HG03432 (cell line): ENCODE measurements at regions not wholly inside any gene's neighbourhood (a gene's known extent, or its start where the extent isn't known, plus 50 kb on each side); places are given as distances from the start of the nearest gene placed in this dataset.
"Not testable (repeated sequence)": the region's sequence is repeated elsewhere in the genome, so short reads cannot be mapped to it uniquely, and the experiment has no call there.

ENCODE experiments used
- ATAC-seq: cut with Tn5 transposase; IDR thresholded peaks from one replicate; pipeline ENCODE4 v1.9.1; 2021; ENCODE audit warnings: mild to moderate bottlenecking, moderate library complexity; ENCODE audit not compliant: unreplicated experiment

- ATAC-seq: no peak
Measured at GRCh38 chr2:167844714-167845530, 402.5 kb downstream of the STK39 start.

GRCh38 chr2:167843657-167844056 is 403.7 kb downstream of the STK39 start:
- no peak for ATAC-seq

- ATAC-seq: no peak
Measured at GRCh38 chr2:167843217-167843616, 404.2 kb downstream of the STK39 start.

- no peak for ATAC-seq
Measured at GRCh38 chr2:167842047-167842446, 405.3 kb downstream of the STK39 start.

GRCh38 chr2:167835290-167835689 is 412.1 kb downstream of the STK39 start:
- not testable (repeated sequence) for ATAC-seq

DNA sequence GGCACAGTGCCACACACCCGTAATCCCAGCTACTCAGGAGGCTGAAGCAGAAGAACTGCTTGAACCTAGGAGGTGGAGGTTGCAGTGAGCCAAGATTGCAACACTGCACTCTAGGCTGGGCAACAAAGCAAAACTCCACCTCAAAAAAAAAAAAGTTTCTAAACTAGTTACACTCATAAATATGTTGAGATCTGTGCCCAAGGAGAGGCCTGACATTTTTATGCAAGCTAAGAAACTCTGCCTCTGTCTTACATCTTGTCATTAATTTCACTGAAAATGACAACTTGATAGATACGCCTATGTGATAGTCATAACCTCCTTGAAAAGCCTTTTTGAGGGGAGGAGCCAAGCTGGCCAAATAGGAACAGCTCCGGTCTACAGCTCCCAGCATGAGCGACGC is 412.7 kb downstream of the STK39 start:
- ATAC-seq: no peak

DNA sequence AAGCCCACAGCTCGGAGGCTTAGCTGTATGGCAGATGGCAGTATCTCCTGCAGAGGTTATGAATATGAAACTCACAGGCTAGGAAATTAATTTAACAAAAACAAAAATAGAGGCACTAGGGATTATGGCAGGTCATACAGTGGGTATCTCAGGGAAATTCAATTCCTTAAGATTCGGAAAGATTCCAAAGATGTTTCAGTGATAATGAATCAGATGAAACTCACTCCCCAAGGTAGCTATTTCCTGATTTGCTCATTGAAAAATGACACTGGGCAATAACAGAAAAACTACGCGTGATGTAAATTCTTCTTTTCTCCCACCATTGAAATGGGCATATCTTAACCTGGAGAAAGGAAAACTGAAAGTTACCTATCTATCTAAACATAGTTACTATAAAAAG is 414.1 kb downstream of the STK39 start:
- no peak for ATAC-seq

- no peak for ATAC-seq
Measured at GRCh38 chr2:167832868-167833287, 414.5 kb downstream of the STK39 start.

DNA sequence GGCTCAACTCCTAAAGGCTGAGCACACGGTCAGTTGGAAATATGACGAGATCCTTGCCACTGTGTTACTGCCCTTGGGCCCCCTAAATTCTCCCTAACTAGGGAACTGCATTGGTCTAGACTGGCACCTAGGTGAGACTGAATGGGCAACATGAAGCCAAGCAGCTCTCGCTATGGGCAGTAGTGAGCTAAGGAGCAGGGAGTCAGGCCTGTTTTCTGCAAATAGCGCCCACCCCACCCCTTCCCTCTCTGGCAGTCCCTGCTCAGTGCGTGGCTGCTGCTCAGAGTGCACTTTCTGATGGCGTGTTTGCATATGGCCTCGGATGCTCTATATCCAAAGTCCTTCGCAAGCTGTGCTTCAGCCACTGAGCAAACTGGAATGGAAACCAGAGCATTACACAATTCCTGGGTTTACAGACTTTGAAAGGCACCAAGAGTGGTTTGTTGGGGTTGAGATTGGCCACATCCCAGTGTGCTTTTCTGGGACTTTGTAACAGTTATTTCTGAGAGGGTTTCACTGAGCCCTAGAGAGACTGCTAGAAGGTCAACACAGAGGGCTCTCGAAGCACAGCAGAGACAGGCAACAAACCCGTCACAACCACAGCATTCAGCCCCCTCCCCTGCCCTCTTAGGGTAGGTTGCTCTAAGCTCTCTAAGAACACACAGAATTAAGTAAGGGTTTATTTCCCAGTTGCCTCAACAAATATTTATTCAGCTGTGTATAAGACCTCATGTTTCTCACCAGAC is 419.9 kb downstream of the STK39 start:
- ATAC-seq: no peak

DNA sequence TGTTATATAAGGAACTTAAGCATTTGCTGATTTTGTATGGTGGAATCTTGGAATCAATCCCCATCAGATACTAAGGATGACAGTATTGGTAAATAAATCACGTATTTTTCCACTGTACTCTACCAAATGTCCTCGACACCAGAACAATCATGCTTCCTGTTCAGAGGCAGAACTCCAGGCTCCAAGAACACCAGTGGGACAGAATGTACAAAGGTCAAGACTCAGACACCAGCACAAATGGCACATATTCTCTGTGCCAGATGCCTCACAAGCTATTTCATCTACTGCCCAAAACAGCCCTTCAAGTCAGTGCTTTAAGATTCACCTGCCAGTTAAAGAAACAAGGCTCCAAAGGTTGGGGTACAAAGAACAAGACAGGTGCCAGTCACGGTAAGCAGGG is 420.5 kb downstream of the STK39 start:
- ATAC-seq: no peak

- no peak for ATAC-seq
Measured at GRCh38 chr2:167825664-167826063, 421.7 kb downstream of the STK39 start.

DNA sequence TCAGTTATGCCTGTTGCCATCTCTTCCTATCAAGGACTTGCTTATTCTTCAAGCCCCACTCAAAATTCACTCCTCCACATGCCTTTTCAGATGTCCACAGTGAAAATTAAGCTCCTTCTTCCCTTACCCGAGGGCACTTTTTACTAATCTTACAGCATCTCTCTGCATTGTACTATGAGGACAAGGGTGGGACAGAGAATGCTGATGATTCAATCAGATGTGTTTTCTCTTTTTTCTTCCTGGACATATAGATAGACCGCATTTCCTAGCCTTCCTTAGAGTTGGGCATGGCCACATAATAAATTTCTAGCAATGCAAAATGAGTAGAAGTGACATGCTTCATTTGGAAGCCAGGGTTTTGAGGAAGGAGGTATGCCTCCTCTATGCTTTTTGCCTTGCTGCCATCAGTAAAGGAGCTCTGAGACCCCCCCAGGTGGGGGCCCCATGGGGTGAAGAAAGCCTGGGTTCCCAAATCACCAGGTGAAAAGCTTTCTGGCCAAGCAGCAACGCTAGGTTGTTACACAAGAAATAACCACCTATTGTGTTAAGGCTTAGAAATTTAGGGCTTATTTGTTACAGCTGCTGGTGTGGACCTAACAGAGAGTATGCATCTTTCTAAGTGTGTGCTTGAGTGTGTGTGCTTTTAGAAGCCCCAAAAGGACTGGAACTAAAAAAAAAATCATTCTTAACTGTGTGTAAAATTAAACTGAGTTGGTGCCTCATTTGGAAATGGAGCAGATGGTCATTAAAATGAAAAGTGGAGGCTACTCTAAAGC is 424.5 kb downstream of the STK39 start:
- ATAC-seq: no peak

GRCh38 chr2:167820488-167820887 is 426.9 kb downstream of the STK39 start:
- no peak for ATAC-seq

GRCh38 chr2:167818521-167818920 is 428.9 kb downstream of the STK39 start:
- no peak for ATAC-seq

- ATAC-seq: no peak
Measured at GRCh38 chr2:167817908-167818307, 429.5 kb downstream of the STK39 start.

DNA sequence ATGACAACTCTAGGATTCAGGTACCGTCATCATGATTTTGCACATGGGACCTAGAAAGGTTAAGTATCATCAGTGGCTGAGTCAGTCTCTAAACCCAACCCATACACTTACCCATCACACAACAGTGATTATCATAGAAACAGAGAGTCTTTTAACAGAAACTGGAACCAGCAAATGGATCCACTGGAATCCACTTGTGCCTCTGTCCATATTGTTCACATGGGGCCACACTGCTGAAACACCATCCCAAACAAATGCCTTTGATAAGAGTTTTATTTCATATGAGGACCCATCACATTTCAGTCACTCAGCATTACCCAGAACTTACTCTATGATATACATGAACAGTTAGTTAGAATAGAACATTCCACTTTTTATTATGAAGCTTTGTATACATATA is 430.0 kb downstream of the STK39 start:
- no peak for ATAC-seq

- ATAC-seq: no peak
Measured at GRCh38 chr2:167816874-167817290, 430.5 kb downstream of the STK39 start.

DNA sequence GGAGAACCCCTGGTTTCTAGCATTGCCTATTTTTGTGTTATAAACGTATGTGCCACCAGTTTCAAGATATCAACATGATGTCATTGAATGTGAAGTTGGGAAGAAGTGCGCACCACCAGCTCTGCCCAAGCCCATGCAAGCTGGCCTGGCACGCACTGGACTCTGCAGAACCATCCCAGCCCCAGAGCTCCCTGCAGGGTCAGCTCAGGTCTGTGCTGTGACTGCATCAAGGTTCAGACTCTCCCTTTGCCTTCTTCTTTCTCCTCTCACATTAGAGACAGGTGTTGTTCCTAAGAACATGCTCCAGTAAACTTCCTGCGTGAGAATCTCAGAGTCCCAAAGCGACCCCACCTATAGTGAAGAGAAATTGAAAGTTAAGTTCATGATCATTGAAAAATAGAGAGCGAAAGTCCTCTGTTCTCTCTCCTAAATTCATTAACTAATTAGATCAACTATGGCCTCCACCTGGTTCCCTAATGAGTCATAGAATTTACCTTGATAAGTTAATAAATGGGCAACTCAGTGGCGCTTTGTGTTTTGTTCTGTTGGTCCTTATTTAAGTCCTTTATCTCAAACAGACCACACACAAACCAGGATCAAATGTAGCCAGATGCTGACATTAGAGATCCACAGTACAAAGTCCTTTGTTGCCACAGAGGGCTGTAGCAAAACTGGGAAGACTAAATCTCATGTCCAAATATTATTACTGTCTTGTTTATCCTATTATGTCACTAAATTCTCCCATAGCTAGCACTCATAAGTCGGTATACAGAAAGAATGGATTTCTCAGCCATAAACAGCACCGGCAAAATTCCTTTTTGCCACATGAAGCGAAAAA is 432.3 kb downstream of the STK39 start:
- ATAC-seq: peak; percentile 59

- ATAC-seq: not testable (repeated sequence)
Measured at GRCh38 chr2:167814482-167814880, 432.9 kb downstream of the STK39 start.

- ATAC-seq: not testable (repeated sequence)
Measured at GRCh38 chr2:167809799-167810198, 437.6 kb downstream of the STK39 start.
